GM21723 (cell line): ENCODE measurements at regions not wholly inside any gene's neighbourhood (a gene's known extent, or its start where the extent isn't known, plus 50 kb on each side); places are given as distances from the start of the nearest gene placed in this dataset.

Source experiments
- ATAC-seq: cut with Tn5 transposase; IDR thresholded peaks from one replicate; pipeline ENCODE4 v1.9.1; 2021; ENCODE audit warnings: mild to moderate bottlenecking, moderate library complexity; ENCODE audit not compliant: unreplicated experiment

DNA sequence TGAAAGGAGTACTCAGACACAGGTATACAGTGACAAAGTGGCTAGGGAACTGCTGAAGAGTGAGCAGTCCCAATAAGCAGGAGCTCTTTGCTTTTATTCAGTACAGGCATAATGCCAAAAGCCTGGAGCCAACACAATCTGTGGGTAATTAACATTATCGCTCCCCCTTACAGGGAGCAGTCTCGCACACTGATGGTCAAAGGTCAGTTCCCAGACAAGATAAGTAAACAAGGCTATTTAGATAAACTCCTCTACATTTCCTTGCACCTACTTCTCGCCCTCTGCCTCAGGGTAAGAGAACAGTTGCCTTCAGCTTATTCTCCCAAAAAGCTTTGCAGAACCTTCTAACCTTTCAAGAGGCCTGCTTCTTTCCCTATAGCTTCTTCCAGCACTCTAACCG is 73.9 kb upstream of the TAF9B start:
- ATAC-seq: no peak

DNA sequence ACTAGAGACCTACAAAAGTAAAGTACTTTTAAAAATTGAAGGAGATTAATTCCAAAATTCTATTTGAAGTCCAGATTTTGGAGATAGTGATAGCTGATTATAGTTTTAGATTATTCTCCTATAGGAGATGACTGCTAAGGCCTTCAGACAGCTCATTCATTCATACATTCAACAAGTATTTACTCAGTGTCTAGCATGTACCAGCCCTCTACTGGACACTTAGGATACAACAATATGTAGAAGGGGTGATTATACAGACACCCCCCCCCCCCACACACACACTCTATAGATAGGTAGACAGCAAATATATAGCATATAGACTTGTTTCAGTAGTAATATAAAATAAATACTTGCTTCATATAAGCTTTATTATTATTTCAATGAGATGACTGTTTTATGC is 60.4 kb upstream of the TAF9B start:
- peak; percentile 72 for ATAC-seq
